Right atrium auricular region (tissue), 2 donors: ENCODE measurements at regions not wholly inside any gene's neighbourhood (a gene's known extent, or its start where the extent isn't known, plus 50 kb on each side); places are given as distances from the start of the nearest gene placed in this dataset.

Experiments
- DNase-seq: peaks from one replicate; pipeline ENCODE4 v3.0.0-alpha.2; 2019; ENCODE audit warnings: low spot score
- H3K27ac ChIP-seq, 2 donors: fragments of 200-600 bp; sonication (generic); 1 replicate in 1 of 2; 2 replicates in 1 of 2; pipeline ENCODE4 v1.5.1; 2016 to 2019
- H3K27me3 ChIP-seq, 2 donors: fragments of 200-600 bp; sonication (generic); one replicate each; pipeline versions ENCODE4 v1.5.1 to v1.6.0; 2017 to 2019
- H3K36me3 ChIP-seq: fragments of 200-600 bp; sonication (generic); one replicate; pipeline ENCODE4 v1.5.1; 2016
- H3K4me1 ChIP-seq, 2 donors: fragments of 200-600 bp; sonication (generic); one replicate each; pipeline versions ENCODE4 v1.5.1 to v1.6.0; 2017 to 2019
- H3K4me3 ChIP-seq, 2 donors: fragments of 200-600 bp; sonication (generic); 1 replicate in 1 of 2; 2 replicates in 1 of 2; pipeline ENCODE4 v1.5.1; 2017 to 2019; ENCODE audit warnings: mild to moderate bottlenecking in 1 of 2, moderate library complexity in 1 of 2
- H3K9me3 ChIP-seq, 2 donors: fragments of 200-600 bp; sonication (generic); one replicate each; pipeline ENCODE4 v1.5.1; 2019
- CTCF ChIP-seq, 2 donors: fragments of 200-600 bp; sonication (generic); IDR thresholded peaks; one replicate each; pipeline ENCODE4 v1.5.1; 2019; ENCODE audit warnings: antibody characterized with exemption in 2 of 2

GRCh38 chr10:108363576-108363975, 1199.1 kb upstream of the SORCS1 start:
- Histone ChIP-seq H3K27me3 (no peaks in the 10 kb centered on the region), H3K36me3 (no peaks in the 10 kb centered on the region), H3K4me1 (no peaks in the 10 kb centered on the region), H3K4me3 (no peak overlapping the region), H3K9me3 (no peaks in the 10 kb centered on the region), H3K27ac (no peak overlapping the region)
- DNase-seq, result no peak
- no peak for TF ChIP-seq CTCF (IDR thresholded peaks at IDR 0.05)

- no peaks in the 10 kb centered on the region for H3K36me3 ChIP-seq
- H3K4me3 ChIP-seq, result no peak overlapping the region
- H3K27ac ChIP-seq, result no peak overlapping the region
- DNase-seq, result no peak
- H3K27me3 ChIP-seq, result no peaks in the 10 kb centered on the region
- H3K9me3 ChIP-seq, result no peaks in the 10 kb centered on the region
- H3K4me1 ChIP-seq, result no peaks in the 10 kb centered on the region
- TF ChIP-seq CTCF (IDR thresholded peaks at IDR 0.05), result no peak
Measured at GRCh38 chr10:108362961-108363360, 1198.5 kb upstream of the SORCS1 start.

GRCh38 chr10:108362296-108362695, 1197.8 kb upstream of the SORCS1 start:
- Histone ChIP-seq H3K36me3 (no peaks in the 10 kb centered on the region), H3K9me3 (no peaks in the 10 kb centered on the region), H3K27me3 (no peaks in the 10 kb centered on the region), H3K27ac (no peak overlapping the region), H3K4me1 (no peaks in the 10 kb centered on the region), H3K4me3 (no peak overlapping the region)
- TF ChIP-seq CTCF (IDR thresholded peaks at IDR 0.05), result no peak
- no peak for DNase-seq

- H3K27me3 ChIP-seq, result no peaks in the 10 kb centered on the region
- H3K36me3 ChIP-seq, result no peaks in the 10 kb centered on the region
- H3K4me3 ChIP-seq, result no peak overlapping the region
- H3K9me3 ChIP-seq, result no peaks in the 10 kb centered on the region
- no peak for DNase-seq
- TF ChIP-seq CTCF (IDR thresholded peaks at IDR 0.05), result no peak
- no peak overlapping the region for H3K27ac ChIP-seq
- no peaks in the 10 kb centered on the region for H3K4me1 ChIP-seq
Measured at GRCh38 chr10:108360187-108360586, 1195.7 kb upstream of the SORCS1 start.

GRCh38 chr10:108358912-108359311, 1194.4 kb upstream of the SORCS1 start:
- H3K27me3 ChIP-seq, result no peaks in the 10 kb centered on the region
- no peaks in the 10 kb centered on the region for H3K36me3 ChIP-seq
- H3K4me1 ChIP-seq, result no peaks in the 10 kb centered on the region
- no peak for TF ChIP-seq CTCF (IDR thresholded peaks at IDR 0.05)
- no peak overlapping the region for H3K4me3 ChIP-seq
- DNase-seq, result no peak
- no peak overlapping the region for H3K27ac ChIP-seq
- H3K9me3 ChIP-seq, result no peaks in the 10 kb centered on the region

- no peak overlapping the region for H3K27ac ChIP-seq
- no peaks in the 10 kb centered on the region for H3K27me3 ChIP-seq
- no peaks in the 10 kb centered on the region for H3K9me3 ChIP-seq
- no peaks in the 10 kb centered on the region for H3K4me1 ChIP-seq
- no peak overlapping the region for H3K4me3 ChIP-seq
- H3K36me3 ChIP-seq, result no peaks in the 10 kb centered on the region
- no peak for DNase-seq
- no peak for TF ChIP-seq CTCF (IDR thresholded peaks at IDR 0.05)
Measured at GRCh38 chr10:108352771-108353170, 1188.3 kb upstream of the SORCS1 start.
